ENCODE measurements at regions not wholly inside any gene's neighbourhood (a gene's known extent, or its start where the extent isn't known, plus 50 kb on each side); places are given as distances from the start of the nearest gene placed in this dataset.

DNA sequence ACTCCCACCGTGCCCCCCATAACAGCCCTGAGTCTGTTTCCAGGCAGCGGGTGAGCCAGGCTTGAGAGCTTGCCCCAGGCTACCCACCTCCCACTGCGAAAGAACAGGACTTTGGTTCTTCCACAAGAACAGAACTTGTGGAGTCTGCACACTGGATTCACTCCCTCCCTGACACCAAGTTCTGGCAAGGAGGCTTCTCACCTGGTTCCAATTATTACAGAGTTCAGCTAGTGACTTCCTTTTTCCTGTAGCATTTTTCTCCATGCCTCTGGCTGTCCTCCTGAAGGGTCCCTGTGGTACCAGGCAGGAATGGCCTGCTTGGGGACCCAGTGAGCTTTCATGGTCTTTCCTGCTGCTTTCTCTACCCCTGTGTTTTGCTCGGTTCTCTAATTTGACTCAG is 208.6 kb upstream of the SFRP2 start:
- Mint-ChIP-seq H3K4me1 (no peaks in the 10 kb centered on the region), H3K27me3 (no peaks in the 10 kb centered on the region), H3K4me3 (no peak overlapping the region), H3K27ac (no peak overlapping the region), H3K9me3 (peaks cover 9% of the 10 kb centered on the region), H3K36me3 (no peaks in the 10 kb centered on the region)
- ATAC-seq = no peak

DNA sequence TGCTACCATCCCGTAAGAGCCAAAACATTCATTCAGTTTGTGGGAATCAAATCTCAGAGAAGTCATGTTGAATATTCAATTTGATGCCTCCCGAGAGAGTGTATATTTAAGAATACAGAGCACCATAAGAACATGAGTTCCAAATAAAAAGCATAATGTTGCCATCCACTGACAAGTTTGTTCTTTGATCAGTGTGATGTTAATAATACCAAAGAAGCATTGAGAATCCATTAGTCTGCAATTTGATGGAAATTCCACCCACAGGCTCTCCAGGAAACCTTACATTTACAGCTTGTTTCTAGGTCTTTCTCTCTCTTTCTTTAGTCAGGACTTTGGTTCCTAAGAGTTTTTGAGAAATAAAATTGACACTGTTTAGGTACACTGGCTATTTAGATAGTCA is 200.6 kb upstream of the SFRP2 start:
- Mint-ChIP-seq H3K4me1 (no peaks in the 10 kb centered on the region), H3K9me3 (peaks cover 6% of the 10 kb centered on the region), H3K4me3 (no peak overlapping the region), H3K36me3 (no peaks in the 10 kb centered on the region), H3K27me3 (no peaks in the 10 kb centered on the region), H3K27ac (no peak overlapping the region)
- no peak for ATAC-seq

DNA sequence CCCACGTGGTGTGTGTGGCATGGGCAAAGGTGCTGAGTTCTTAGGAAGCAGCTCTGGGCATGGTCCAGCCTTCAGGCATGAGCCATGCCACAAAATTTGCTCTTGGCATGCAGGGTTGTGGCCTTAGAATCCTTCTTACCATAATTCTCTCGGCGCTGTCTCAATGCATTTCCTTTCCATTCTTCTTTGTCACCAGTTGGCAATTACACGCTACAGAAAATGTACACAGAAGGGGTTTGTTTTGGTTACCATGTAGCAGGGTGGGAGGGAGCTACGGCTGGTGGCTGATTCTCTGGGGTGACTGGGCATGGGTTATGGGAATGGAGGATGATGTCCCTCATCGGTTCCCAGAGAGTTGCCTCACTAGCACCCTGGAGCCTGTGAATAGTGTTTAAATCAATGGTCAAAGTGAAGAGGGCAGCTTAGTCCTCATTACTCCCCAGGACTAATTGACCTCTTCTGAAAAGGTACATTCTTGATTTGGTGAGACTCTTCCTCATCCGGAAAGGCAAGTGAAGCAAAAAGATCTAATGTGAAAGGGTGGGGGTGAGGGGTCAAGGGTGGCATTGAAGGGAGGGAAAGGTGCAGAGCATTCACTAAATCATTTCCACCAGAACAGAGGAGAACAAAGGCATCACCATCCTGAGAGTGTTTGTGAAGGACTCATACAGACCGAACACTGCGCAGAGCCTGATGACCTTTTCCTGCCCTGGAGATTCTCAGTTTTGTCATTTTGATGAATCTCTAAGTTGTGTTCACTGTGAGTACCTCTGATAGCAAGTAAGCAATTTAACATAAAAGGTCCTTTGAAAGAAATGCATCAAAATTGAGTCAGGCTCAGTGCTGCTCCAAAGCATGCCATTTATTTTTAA is 199.8 kb upstream of the SFRP2 start:
- H3K27me3 Mint-ChIP-seq = no peaks in the 10 kb centered on the region
- no peak overlapping the region for H3K27ac Mint-ChIP-seq
- H3K36me3 Mint-ChIP-seq = no peaks in the 10 kb centered on the region
- peaks cover 4% of the 10 kb centered on the region for H3K9me3 Mint-ChIP-seq
- no peaks in the 10 kb centered on the region for H3K4me1 Mint-ChIP-seq
- ATAC-seq = no peak
- no peak overlapping the region for H3K4me3 Mint-ChIP-seq

DNA sequence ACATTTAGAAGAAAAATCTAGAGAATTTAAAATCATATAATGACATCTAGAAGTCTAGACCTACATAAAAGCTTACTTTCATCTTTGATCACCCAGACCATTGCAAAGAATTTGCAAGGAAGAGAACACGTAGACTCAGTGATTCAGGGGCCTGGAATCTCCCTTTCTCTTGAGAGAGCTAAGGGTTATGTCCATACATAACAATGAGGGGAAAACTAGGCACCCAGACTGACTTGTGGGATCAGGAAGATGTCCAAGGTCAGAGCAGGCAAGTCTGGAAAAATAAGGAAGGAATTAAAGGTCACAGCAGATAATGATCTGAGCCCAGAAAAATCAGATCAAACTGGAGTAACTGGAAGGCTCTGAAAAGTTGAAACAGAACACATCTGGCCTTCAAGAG is 198.4 kb upstream of the SFRP2 start:
- peaks cover 5% of the 10 kb centered on the region for H3K36me3 Mint-ChIP-seq
- ATAC-seq = no peak
- peaks cover 7% of the 10 kb centered on the region for H3K9me3 Mint-ChIP-seq
- H3K4me3 Mint-ChIP-seq = no peak overlapping the region
- H3K27me3 Mint-ChIP-seq = no peaks in the 10 kb centered on the region
- no peak overlapping the region for H3K27ac Mint-ChIP-seq
- H3K4me1 Mint-ChIP-seq = no peaks in the 10 kb centered on the region

DNA sequence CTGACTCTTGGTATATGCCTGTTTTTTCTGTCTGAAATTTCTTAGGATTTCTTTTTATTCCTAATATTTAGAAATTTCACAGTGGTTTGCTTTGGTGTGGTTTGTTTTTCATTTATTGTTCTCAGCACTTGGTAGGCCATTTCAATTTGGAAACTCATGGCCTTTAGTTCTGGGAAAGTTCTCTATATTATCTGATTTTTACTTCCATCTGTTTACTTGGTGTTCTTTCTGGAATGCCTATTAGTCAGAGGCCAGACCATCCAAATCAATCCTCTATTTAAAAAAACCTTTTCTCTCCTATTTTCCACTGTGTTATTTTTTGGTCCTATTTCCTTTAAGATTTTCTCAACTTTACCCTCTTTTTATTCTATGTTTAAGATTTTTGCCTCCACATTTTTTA is 188.1 kb upstream of the SFRP2 start:
- H3K4me3 Mint-ChIP-seq = no peak overlapping the region
- no peak overlapping the region for H3K27ac Mint-ChIP-seq
- ATAC-seq = no peak
- peaks cover 27% of the 10 kb centered on the region for H3K9me3 Mint-ChIP-seq
- no peaks in the 10 kb centered on the region for H3K4me1 Mint-ChIP-seq
- no peaks in the 10 kb centered on the region for H3K27me3 Mint-ChIP-seq
- no peaks in the 10 kb centered on the region for H3K36me3 Mint-ChIP-seq

DNA sequence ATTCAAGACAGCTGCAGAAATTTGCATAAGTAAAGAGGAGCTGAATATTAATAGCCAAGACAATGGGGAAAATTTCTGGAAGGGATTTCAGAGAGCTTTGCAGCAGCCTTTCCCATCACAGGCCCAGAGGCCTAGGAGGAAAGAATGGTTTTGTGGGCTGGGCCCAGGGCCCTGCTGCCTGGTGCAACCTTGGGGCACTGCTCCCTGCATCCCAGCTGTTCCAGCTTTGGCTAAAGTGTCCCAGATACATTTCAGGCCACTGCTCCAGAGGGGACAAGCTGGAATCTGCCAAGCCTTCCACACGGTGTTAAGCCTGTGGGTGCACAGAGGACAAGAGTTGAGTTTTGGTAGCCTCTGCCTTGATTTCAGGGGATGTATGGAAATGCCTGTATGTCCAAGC is 185.6 kb upstream of the SFRP2 start:
- no peak overlapping the region for H3K4me3 Mint-ChIP-seq
- no peaks in the 10 kb centered on the region for H3K27me3 Mint-ChIP-seq
- no peaks in the 10 kb centered on the region for H3K36me3 Mint-ChIP-seq
- no peak overlapping the region for H3K27ac Mint-ChIP-seq
- no peak for ATAC-seq
- H3K9me3 Mint-ChIP-seq = peaks cover 24% of the 10 kb centered on the region
- no peaks in the 10 kb centered on the region for H3K4me1 Mint-ChIP-seq

DNA sequence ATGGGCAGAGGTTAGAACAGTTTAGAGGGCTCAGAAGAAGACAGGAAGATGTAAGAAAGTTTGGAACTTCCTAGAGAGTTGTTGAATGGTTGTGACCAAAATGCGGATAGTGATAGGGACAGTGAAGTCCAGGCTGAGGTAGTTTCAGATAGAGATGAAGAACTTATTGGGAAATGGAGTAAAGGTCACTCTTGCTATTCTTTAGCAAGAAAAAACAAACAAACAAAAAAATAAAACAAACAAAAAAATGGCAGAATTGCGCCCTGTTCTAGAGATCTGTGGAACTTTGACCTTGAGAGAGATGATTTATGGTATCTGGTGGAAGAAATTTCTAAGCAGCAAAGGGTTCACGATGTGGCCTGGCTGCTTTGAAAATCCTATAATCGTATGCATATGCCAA is 185.1 kb upstream of the SFRP2 start:
- H3K27me3 Mint-ChIP-seq = no peaks in the 10 kb centered on the region
- peaks cover 24% of the 10 kb centered on the region for H3K9me3 Mint-ChIP-seq
- H3K4me1 Mint-ChIP-seq = no peaks in the 10 kb centered on the region
- H3K27ac Mint-ChIP-seq = no peak overlapping the region
- no peaks in the 10 kb centered on the region for H3K36me3 Mint-ChIP-seq
- H3K4me3 Mint-ChIP-seq = no peak overlapping the region
- no peak for ATAC-seq

DNA sequence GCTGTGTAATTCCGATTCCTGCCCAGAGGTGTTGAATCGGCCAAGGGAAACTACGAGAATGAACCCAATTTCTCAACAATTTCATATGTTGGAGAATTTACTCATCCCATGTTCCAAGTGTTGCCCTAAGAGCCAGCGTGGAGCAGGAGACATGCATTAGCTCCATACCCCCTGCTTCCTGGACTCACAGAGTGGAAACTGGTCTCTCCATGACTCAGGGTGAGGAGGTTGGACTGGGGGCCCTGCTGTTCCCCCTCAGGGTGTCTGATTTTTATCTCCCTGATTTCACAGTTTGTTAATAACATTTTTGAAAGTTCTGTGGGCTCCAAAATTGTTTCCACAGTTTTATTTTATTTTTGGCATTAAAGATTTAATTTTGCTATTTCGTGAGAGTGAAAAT is 183.0 kb upstream of the SFRP2 start:
- H3K27me3 Mint-ChIP-seq = no peaks in the 10 kb centered on the region
- peaks cover 24% of the 10 kb centered on the region for H3K9me3 Mint-ChIP-seq
- no peak overlapping the region for H3K27ac Mint-ChIP-seq
- ATAC-seq = no peak
- no peaks in the 10 kb centered on the region for H3K4me1 Mint-ChIP-seq
- no peaks in the 10 kb centered on the region for H3K36me3 Mint-ChIP-seq
- H3K4me3 Mint-ChIP-seq = no peak overlapping the region

DNA sequence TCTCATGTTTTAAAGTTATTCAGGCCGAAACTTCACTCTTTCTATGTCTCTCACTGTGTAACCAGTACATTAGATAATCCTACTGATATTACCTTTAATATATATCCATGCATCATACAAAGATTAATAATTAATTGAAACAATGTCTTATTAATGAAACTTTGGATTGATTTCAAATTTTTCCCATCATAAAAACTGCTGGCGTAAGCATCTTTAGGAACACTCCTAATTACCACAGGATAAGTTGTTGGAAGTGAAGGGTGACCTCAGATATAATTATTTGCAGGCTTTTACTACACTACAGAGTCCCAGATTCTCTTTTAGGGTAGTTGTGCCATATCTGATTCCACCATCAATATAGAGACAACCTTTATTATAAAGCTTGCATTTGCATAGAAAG is 181.3 kb upstream of the SFRP2 start:
- no peak overlapping the region for H3K27ac Mint-ChIP-seq
- ATAC-seq = no peak
- H3K4me3 Mint-ChIP-seq = no peak overlapping the region
- no peaks in the 10 kb centered on the region for H3K36me3 Mint-ChIP-seq
- H3K4me1 Mint-ChIP-seq = no peaks in the 10 kb centered on the region
- H3K27me3 Mint-ChIP-seq = no peaks in the 10 kb centered on the region
- H3K9me3 Mint-ChIP-seq = peaks cover 10% of the 10 kb centered on the region

DNA sequence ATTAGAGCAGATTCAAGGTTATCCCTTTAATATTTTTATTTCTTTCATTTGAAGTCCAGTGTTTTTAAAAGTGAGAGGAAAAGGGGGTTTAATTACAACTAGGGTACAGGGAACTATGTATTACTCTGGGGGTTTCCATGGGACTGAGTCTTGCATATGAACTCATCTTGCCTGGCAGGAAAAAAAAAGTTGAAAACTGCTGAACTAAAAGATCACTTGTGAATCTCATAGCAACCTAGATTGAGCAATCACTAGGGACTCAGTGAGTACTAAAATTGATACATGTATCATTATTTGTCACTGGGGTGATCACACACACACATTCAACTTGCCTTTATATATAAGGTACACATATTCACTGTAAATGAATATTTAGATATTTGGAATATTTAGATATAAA is 180.7 kb upstream of the SFRP2 start:
- Mint-ChIP-seq H3K36me3 (no peaks in the 10 kb centered on the region), H3K4me3 (no peak overlapping the region), H3K27ac (no peak overlapping the region), H3K27me3 (no peaks in the 10 kb centered on the region), H3K9me3 (peaks cover 6% of the 10 kb centered on the region), H3K4me1 (no peaks in the 10 kb centered on the region)
- ATAC-seq = no peak

DNA sequence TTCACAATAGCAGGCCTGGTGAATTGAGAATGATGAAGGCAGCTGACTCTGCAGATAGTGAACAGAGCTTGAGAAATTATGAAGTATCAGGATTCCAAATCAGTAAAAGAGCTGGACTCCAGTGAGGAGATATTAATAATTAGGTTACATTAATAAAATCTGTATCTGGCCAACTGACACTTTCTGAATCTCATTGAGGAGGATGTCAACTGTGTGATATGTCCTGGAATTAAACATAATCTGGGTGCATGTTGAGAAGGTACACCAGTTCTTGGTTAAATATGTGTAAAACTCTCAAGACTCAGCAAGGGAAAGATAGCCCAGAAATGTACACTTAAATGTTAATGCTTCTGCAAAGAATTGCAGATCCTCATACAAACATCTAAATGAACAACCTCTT is 177.8 kb upstream of the SFRP2 start:
- Mint-ChIP-seq H3K27me3 (no peaks in the 10 kb centered on the region), H3K9me3 (no peaks in the 10 kb centered on the region), H3K4me1 (peaks cover 7% of the 10 kb centered on the region), H3K4me3 (no peak overlapping the region), H3K27ac (no peak overlapping the region), H3K36me3 (no peaks in the 10 kb centered on the region)
- no peak for ATAC-seq

DNA sequence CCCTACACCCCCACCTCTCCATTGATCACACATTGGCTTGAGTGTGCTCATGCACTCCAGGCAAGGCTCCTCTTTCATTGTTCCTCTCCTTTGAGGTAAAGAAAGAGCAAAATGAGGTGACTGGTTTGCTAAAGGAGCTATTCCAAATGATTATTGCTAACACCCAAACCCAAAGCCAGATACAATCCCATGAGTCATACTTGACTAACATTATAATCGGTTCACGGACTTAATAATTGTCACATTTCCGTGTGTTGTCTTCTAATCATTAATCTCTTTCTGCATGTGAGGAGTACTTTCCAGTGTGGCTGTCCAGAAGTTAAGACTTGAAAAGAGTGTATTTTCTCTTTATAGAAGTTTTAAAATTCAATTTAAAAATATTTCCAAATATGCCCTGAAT is 174.3 kb upstream of the SFRP2 start:
- peaks cover 6% of the 10 kb centered on the region for H3K9me3 Mint-ChIP-seq
- no peak overlapping the region for H3K4me3 Mint-ChIP-seq
- ATAC-seq = no peak
- no peaks in the 10 kb centered on the region for H3K27me3 Mint-ChIP-seq
- H3K4me1 Mint-ChIP-seq = peaks cover 7% of the 10 kb centered on the region
- H3K36me3 Mint-ChIP-seq = no peaks in the 10 kb centered on the region
- H3K27ac Mint-ChIP-seq = no peak overlapping the region

DNA sequence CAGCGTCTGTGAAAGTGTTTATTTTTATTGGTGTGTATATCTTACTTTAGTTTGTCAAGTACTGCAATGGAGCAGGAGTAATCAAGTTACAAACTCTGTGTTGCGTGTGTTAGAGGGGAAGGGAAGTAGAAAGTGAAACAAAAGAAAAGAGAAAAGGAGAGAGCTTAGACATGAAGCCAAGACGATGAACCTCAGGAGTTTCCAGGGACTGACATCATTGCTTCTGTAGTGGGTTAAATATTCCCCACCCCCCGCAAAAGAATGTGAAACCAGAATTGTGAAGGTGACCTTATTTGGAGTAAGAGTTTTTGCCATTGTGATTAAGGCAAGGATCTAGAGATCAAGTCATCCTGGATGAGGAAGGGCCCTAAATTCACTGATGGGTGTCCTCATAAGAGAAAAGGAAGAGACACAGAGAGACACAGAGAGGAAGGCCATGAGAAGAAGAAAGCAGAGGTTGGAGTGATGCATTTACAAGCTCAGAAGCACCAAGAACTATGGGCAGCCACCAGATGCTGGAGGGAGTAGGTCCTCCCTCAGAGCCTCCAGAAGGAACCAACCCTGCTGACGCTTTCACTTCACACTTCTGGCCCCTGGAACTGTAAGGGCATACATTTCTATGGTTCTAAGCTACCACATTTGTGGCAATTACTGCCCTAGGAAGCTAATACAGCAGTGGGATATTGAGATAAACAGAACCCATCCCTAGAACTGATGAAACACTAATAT is 173.6 kb upstream of the SFRP2 start:
- peaks cover 7% of the 10 kb centered on the region for H3K4me1 Mint-ChIP-seq
- H3K27ac Mint-ChIP-seq = no peak overlapping the region
- peaks cover 6% of the 10 kb centered on the region for H3K9me3 Mint-ChIP-seq
- peak overlapping the region; percentile 0 for H3K4me3 Mint-ChIP-seq
- peak; percentile 54 for ATAC-seq
- no peaks in the 10 kb centered on the region for H3K27me3 Mint-ChIP-seq
- no peaks in the 10 kb centered on the region for H3K36me3 Mint-ChIP-seq

DNA sequence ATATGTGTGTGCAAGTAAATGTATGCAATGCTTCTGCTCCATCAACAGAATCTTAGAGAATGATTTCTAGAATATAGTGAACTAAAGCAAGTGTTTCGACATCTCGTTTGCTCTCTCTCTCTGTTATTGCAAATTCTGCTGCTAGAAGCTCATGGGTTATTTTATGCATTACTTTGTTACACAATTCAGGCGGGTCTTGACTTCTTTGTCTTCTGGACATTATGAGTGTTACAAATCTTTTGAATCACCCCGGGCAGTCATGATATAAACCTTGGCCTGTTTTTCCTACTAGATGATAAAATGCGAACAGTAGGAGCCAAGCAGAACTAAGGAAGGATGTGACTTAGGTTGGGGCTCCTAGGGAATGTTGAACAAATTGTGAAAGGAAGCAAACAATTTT is 166.4 kb upstream of the SFRP2 start:
- H3K27me3 Mint-ChIP-seq = no peaks in the 10 kb centered on the region
- H3K27ac Mint-ChIP-seq = no peak overlapping the region
- H3K9me3 Mint-ChIP-seq = peaks cover 8% of the 10 kb centered on the region
- H3K4me3 Mint-ChIP-seq = no peak overlapping the region
- no peak for ATAC-seq
- H3K4me1 Mint-ChIP-seq = no peaks in the 10 kb centered on the region
- no peaks in the 10 kb centered on the region for H3K36me3 Mint-ChIP-seq

DNA sequence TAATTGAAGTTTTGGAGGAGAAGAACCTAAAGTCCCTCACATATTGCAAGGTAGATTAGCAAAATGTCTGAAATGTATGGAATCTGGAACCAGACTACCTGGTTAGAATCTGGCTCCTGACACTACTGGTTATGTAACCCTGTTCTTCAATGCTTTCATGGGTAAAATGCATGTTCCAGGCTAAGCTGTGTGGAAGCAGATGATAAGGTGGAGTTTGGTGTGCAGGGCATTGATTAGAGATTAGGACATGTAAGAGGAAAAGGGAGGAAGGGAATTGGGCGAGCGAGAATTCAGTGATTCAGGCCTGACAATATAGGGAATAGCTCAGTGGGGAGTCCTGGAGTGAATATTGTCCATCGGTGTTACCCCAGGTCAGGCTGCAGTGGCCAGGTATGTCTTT is 165.8 kb upstream of the SFRP2 start:
- Mint-ChIP-seq H3K4me3 (no peak overlapping the region), H3K9me3 (peaks cover 7% of the 10 kb centered on the region), H3K4me1 (peaks cover 6% of the 10 kb centered on the region), H3K27me3 (no peaks in the 10 kb centered on the region), H3K27ac (no peak overlapping the region), H3K36me3 (no peaks in the 10 kb centered on the region)
- no peak for ATAC-seq

Data from stimulated activated memory B cell treated with anti-CD40 and anti-IgM and Interleukin-4, amounts not matched to agents 10 μg/mL and 1 μg/mL and 100 μg/mL, for 72 hours (primary cell).